DOHH2 (cell line): ENCODE measurements at regions not wholly inside any gene's neighbourhood (a gene's known extent, or its start where the extent isn't known, plus 50 kb on each side); places are given as distances from the start of the nearest gene placed in this dataset.

Experiments
- H3F3A ChIP-seq: fragments of 200-600 bp; sonication (generic), shearing (Covaris generic); 2 replicates; pipeline ENCODE4 v1.6.0; 2016; ENCODE audit warnings: antibody characterized with exemption, mild to moderate bottlenecking; ENCODE audit not compliant: control insufficient read depth, insufficient read depth
- H3K27ac ChIP-seq: fragments of 200-600 bp; sonication (generic); 2 replicates; pipeline ENCODE4 v1.5.1; 2014; ENCODE audit warnings: low read depth, mild to moderate bottlenecking, low read length, moderate library complexity
- H3K27me3 ChIP-seq: fragments of 200-600 bp; sonication (generic); 2 replicates; pipeline ENCODE4 v1.6.1; 2014; ENCODE audit warnings: mild to moderate bottlenecking, low read length, mixed read lengths; ENCODE audit not compliant: control insufficient read depth
- H3K36me3 ChIP-seq: fragments of 200-600 bp; sonication (generic); 2 replicates; pipeline ENCODE4 v1.6.1; 2014; ENCODE audit warnings: mild to moderate bottlenecking, low read length, moderate library complexity, mixed read lengths; ENCODE audit not compliant: control insufficient read depth
- H3K4me1 ChIP-seq: fragments of 200-600 bp; sonication (generic); 2 replicates; pipeline ENCODE4 v1.6.1; 2014; ENCODE audit warnings: mild to moderate bottlenecking, low read length, mixed read lengths; ENCODE audit not compliant: control insufficient read depth
- H3K4me2 ChIP-seq: fragments of 200-600 bp; sonication (generic); 2 replicates; pipeline ENCODE4 v1.6.0; 2014; ENCODE audit warnings: mild to moderate bottlenecking, low read length, moderate library complexity
- H3K4me3 ChIP-seq: fragments of 200-600 bp; sonication (generic); 2 replicates; pipeline ENCODE4 v1.5.1; 2014; ENCODE audit warnings: mild to moderate bottlenecking, low read length, mixed read lengths
- H3K79me2 ChIP-seq: fragments of 200-600 bp; sonication (generic); 2 replicates; pipeline ENCODE4 v1.6.1; 2014; ENCODE audit warnings: mild to moderate bottlenecking, low read length, mixed read lengths; ENCODE audit not compliant: control insufficient read depth
- H3K9me2 ChIP-seq: fragments of 200-600 bp; sonication (generic); replicated peaks from 2 replicates; pipeline ENCODE4 v1.6.1; 2014; ENCODE audit warnings: mild to moderate bottlenecking, low read length, mixed read lengths; ENCODE audit not compliant: control insufficient read depth
- H3K9me3 ChIP-seq: fragments of 200-600 bp; sonication (generic); 2 replicates; pipeline ENCODE4 v1.6.1; 2014; ENCODE audit warnings: antibody characterized with exemption, low read length, mixed read lengths; ENCODE audit not compliant: control insufficient read depth, insufficient read depth
- H4K20me1 ChIP-seq: fragments of 200-600 bp; sonication (generic); 2 replicates; pipeline ENCODE4 v1.6.0; 2014; ENCODE audit warnings: low read depth, mild to moderate bottlenecking, antibody characterized with exemption, low read length, moderate library complexity; ENCODE audit not compliant: control insufficient read depth, insufficient read depth
- CTCF ChIP-seq: fragments of 200-600 bp; sonication (generic); IDR thresholded peaks from one replicate; pipeline ENCODE4 v1.5.1; 2014; ENCODE audit warnings: antibody characterized with exemption, mild to moderate bottlenecking, low read depth, low read length; ENCODE audit not compliant: poor library complexity, severe bottlenecking
- EZH2phosphoT487 ChIP-seq: fragments of 200-600 bp; sonication (generic); IDR thresholded peaks from 2 replicates; pipeline ENCODE4 v1.6.1; 2017; ENCODE audit warnings: borderline replicate concordance, mild to moderate bottlenecking, antibody characterized with exemption, low read length, moderate library complexity, mixed read lengths

- Histone ChIP-seq H3K9me2 (no peaks in the 10 kb centered on the region), H3K27me3 (peaks cover 7% of the 10 kb centered on the region), H3F3A (no peaks in the 10 kb centered on the region), H3K4me2 (no peak overlapping the region), H3K4me1 (peaks cover 2% of the 10 kb centered on the region), H3K36me3 (no peaks in the 10 kb centered on the region), H3K27ac (no peak overlapping the region), H3K79me2 (no peaks in the 10 kb centered on the region), H3K4me3 (no peak overlapping the region), H4K20me1 (no peaks in the 10 kb centered on the region), H3K9me3 (no peaks in the 10 kb centered on the region)
- no peak for TF ChIP-seq CTCF
- TF ChIP-seq EZH2phosphoT487, result no peak
These were observed 174.1 kb upstream of the PRSS16 start for GRCh38 chr6:27073441-27073840.

- H3K4me2 ChIP-seq, result no peak overlapping the region
- H3K79me2 ChIP-seq, result no peaks in the 10 kb centered on the region
- H3K9me2 ChIP-seq, result no peaks in the 10 kb centered on the region
- peaks cover 7% of the 10 kb centered on the region for H3K27me3 ChIP-seq
- TF ChIP-seq CTCF (no peak), EZH2phosphoT487 (no peak)
- H3K9me3 ChIP-seq, result no peaks in the 10 kb centered on the region
- H4K20me1 ChIP-seq, result no peaks in the 10 kb centered on the region
- H3F3A ChIP-seq, result no peaks in the 10 kb centered on the region
- H3K4me1 ChIP-seq, result peaks cover 6% of the 10 kb centered on the region
- H3K4me3 ChIP-seq, result no peak overlapping the region
- H3K27ac ChIP-seq, result no peak overlapping the region
- H3K36me3 ChIP-seq, result no peaks in the 10 kb centered on the region
These were observed 171.4 kb upstream of the PRSS16 start for GRCh38 chr6:27076116-27076515.

- peaks cover 10% of the 10 kb centered on the region for H3K27me3 ChIP-seq
- no peaks in the 10 kb centered on the region for H3F3A ChIP-seq
- no peaks in the 10 kb centered on the region for H4K20me1 ChIP-seq
- H3K4me3 ChIP-seq, result peak overlapping the region; percentile 78
- no peaks in the 10 kb centered on the region for H3K9me2 ChIP-seq
- H3K4me2 ChIP-seq, result peak overlapping the region; percentile 82
- no peak overlapping the region for H3K27ac ChIP-seq
- no peaks in the 10 kb centered on the region for H3K36me3 ChIP-seq
- H3K9me3 ChIP-seq, result no peaks in the 10 kb centered on the region
- H3K4me1 ChIP-seq, result peaks cover 6% of the 10 kb centered on the region
- H3K79me2 ChIP-seq, result no peaks in the 10 kb centered on the region
- no peak for TF ChIP-seq EZH2phosphoT487
- peak; percentile 94 for TF ChIP-seq CTCF
These were observed 168.7 kb upstream of the PRSS16 start for GRCh38 chr6:27078734-27079357.
